ENCODE measurements at regions not wholly inside any gene's neighbourhood (a gene's known extent, or its start where the extent isn't known, plus 50 kb on each side); places are given as distances from the start of the nearest gene placed in this dataset.

DNA sequence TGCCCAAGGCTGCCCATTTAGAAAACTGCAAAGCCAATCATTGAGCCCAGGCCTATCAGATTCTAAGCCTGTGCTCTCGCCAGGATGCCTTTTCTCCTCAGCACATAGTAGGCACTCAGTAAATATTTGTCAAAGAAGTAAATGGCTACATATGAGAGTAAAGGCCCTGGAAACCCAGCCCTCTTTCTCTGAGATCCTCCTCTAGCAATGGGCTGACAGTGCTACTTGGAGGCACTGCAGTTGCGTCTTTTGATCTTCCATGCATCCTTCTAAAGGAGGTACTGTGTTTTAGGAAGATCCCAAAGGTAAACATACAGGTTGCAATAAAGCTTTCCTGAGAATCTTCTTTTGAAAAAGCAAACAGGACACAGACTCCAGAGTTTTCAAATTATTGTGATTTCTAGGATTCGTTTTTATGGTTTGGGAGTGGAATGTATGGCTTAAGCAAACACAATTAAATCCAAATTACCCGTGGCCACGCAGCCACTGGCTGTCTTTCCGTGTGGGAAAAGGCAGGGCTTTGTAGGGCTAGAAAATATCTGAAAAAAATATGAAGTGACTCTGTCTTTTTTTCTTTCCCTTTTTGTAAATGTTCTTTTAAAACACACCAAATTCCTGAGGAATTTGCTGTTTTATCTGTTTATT is 151.3 kb upstream of the BMPER start:
- no peak overlapping the region for H3K27ac ChIP-seq (ENCODE audit: low read depth, low read length)
- no peaks in the 10 kb centered on the region for H3K27me3 ChIP-seq (ENCODE audit: control insufficient read depth, insufficient read depth, low read length)
- no peaks in the 10 kb centered on the region for H3K4me1 ChIP-seq (ENCODE audit: control insufficient read depth, insufficient read depth, low read length)

DNA sequence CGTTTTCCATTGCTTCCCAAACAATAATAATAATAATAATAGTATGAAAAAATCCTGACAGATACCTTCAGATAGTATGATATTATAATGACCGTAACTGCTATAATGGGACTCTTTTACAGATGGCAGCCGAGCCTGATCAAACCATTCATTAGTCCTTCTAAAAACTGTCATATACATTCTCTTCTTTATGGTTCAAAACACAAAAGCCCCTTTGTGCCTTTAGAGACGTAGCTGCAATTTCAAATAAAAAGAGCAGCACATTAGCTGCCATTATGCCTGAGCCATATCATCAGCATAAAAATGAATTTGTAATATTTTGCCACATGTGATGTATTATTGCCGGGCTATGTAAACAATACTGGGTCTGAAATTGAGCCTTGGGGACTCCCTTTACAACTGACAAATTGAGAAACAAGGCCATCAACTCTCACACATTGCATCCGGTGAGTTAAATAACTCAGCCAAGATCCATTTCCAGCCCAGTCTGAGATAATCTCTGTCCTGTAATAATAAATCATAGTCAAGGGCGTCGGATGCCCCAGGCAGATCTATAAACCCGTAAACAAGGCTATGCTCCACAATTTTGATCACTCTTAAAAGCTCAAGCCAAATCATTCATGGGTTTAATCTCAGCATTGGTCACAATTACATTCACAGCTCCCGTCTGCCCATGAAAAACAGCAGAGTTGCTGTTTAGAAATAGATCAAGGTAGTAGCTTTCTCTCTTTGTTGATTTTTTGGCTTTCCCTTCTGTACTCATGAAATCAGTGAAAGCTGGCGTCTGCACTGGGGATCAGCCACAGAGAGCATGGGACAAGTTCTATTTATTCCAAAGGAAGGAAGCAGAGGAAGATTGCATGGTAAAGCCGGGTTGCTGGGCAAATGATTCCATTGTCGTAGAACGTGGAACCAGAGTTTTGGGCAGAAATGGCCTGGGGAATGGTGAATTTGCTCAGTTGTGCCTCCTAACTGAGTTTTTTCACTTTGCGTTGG is 150.1 kb upstream of the BMPER start:
- Histone ChIP-seq H3K27me3 (ENCODE audit: control insufficient read depth, insufficient read depth, low read length) (no peaks in the 10 kb centered on the region), H3K4me3 (ENCODE audit: low read length) (no peak overlapping the region), H3K9ac (ENCODE audit: low read length) (no peak overlapping the region), H3K36me3 (ENCODE audit: control insufficient read depth, insufficient read depth, low read length) (no peaks in the 10 kb centered on the region), H3K4me1 (ENCODE audit: control insufficient read depth, insufficient read depth, low read length) (no peaks in the 10 kb centered on the region), H3K27ac (ENCODE audit: low read depth, low read length) (no peak overlapping the region)

More for the DNA sequence above, 151.3 kb upstream of the BMPER start:
- H3K36me3 ChIP-seq (ENCODE audit: control insufficient read depth, insufficient read depth, low read length): no peaks in the 10 kb centered on the region
- no peak overlapping the region for H3K4me3 ChIP-seq (ENCODE audit: low read length)
- no peak overlapping the region for H3K9ac ChIP-seq (ENCODE audit: low read length)

DNA sequence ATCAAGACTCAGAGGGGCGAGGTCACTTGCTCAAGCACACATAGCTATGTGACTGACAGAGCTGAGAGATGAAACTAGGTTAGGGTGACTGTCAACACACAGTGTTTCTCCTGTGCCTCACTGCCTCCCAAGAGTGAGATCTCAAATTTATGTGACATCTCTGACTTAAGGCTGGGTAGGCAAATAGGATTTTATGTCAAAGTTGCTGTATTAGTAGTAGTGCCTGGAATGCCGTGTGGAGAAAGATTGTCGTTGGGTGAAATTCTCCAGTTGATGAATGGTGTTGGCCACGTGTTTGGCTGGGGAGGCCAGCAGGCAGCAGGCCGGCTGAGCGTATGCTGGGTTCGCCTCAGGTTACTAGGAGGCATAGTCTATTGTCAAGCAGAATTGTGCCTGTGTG is 148.3 kb upstream of the BMPER start:
- Histone ChIP-seq H3K36me3 (ENCODE audit: control insufficient read depth, insufficient read depth, low read length) (no peaks in the 10 kb centered on the region), H3K4me3 (ENCODE audit: low read length) (no peak overlapping the region), H3K27ac (ENCODE audit: low read depth, low read length) (no peak overlapping the region), H3K4me1 (ENCODE audit: control insufficient read depth, insufficient read depth, low read length) (no peaks in the 10 kb centered on the region), H3K9ac (ENCODE audit: low read length) (no peak overlapping the region), H3K27me3 (ENCODE audit: control insufficient read depth, insufficient read depth, low read length) (no peaks in the 10 kb centered on the region)

DNA sequence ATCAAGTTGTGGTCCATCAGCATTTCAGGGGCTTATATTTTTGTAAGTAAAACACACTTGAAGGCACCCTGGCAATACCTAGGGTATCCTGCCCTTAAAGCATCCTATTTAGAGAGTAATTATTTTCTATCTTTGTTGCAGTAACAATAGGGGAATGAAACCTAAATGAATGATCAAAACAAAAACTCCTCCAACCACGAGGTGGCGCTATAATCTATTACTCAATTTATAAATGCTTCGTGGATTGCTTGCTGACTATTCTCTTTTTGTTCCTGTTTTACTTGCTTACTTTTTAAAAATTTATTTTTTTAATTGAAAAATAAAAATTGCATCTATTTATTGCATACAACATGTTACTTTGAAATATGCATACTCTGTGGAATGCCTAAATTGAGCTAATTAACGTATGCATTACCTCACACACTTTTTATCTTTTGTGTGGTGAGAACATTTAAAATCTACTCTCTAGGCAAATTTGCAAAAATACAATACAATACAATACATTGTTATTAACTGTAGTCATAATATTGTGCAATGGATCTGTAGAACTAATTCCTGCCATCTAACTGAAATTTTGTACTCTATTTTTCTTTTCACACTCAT is 147.7 kb upstream of the BMPER start:
- Histone ChIP-seq H3K4me1 (ENCODE audit: control insufficient read depth, insufficient read depth, low read length) (no peaks in the 10 kb centered on the region), H3K27me3 (ENCODE audit: control insufficient read depth, insufficient read depth, low read length) (no peaks in the 10 kb centered on the region), H3K9ac (ENCODE audit: low read length) (no peak overlapping the region), H3K36me3 (ENCODE audit: control insufficient read depth, insufficient read depth, low read length) (no peaks in the 10 kb centered on the region), H3K27ac (ENCODE audit: low read depth, low read length) (no peak overlapping the region), H3K4me3 (ENCODE audit: low read length) (no peak overlapping the region)

DNA sequence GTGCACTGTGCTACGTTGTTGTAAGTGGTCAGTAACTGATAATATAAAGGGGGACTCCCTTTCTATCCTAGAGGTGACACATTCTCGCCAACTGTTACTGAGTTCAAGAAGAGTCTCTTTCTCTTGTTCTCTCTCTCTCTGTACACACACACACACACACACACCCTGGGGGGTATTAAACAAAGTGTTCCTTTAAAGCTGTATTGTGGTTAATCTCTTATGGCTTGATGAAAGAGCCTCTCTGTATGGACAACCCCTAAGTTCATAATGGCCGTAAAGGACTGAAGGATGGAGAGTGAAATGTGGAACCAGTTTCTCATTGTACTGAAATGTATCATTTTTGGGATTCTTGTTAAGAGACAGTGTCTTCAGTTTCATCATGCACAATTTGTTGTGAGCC is 145.2 kb upstream of the BMPER start:
- no peak overlapping the region for H3K27ac ChIP-seq (ENCODE audit: low read depth, low read length)
- no peak overlapping the region for H3K4me3 ChIP-seq (ENCODE audit: low read length)
- no peaks in the 10 kb centered on the region for H3K27me3 ChIP-seq (ENCODE audit: control insufficient read depth, insufficient read depth, low read length)
- no peak overlapping the region for H3K9ac ChIP-seq (ENCODE audit: low read length)
- H3K4me1 ChIP-seq (ENCODE audit: control insufficient read depth, insufficient read depth, low read length): no peaks in the 10 kb centered on the region
- no peaks in the 10 kb centered on the region for H3K36me3 ChIP-seq (ENCODE audit: control insufficient read depth, insufficient read depth, low read length)

DNA sequence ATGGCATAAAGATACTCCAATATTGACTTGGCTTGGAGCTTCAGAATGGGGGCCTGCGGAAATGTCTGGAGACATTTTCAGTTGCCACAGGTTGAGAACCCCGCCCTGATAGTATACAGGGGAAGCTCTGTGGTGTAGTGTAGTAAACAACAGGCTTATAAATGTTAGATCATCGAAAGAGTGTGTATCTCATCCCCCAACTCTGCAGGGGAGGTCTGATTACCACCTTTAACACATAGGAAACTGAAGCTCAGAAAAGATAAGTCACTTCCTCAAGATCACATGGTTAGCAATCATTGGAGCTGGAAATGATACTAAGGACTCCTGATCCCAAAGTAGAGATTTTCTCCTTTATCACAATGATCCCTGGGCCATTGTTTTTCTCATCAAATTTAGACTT is 144.5 kb upstream of the BMPER start:
- H3K27ac ChIP-seq (ENCODE audit: low read depth, low read length): no peak overlapping the region
- H3K27me3 ChIP-seq (ENCODE audit: control insufficient read depth, insufficient read depth, low read length): no peaks in the 10 kb centered on the region
- no peaks in the 10 kb centered on the region for H3K4me1 ChIP-seq (ENCODE audit: control insufficient read depth, insufficient read depth, low read length)
- H3K36me3 ChIP-seq (ENCODE audit: control insufficient read depth, insufficient read depth, low read length): no peaks in the 10 kb centered on the region
- H3K4me3 ChIP-seq (ENCODE audit: low read length): no peak overlapping the region
- no peak overlapping the region for H3K9ac ChIP-seq (ENCODE audit: low read length)

DNA sequence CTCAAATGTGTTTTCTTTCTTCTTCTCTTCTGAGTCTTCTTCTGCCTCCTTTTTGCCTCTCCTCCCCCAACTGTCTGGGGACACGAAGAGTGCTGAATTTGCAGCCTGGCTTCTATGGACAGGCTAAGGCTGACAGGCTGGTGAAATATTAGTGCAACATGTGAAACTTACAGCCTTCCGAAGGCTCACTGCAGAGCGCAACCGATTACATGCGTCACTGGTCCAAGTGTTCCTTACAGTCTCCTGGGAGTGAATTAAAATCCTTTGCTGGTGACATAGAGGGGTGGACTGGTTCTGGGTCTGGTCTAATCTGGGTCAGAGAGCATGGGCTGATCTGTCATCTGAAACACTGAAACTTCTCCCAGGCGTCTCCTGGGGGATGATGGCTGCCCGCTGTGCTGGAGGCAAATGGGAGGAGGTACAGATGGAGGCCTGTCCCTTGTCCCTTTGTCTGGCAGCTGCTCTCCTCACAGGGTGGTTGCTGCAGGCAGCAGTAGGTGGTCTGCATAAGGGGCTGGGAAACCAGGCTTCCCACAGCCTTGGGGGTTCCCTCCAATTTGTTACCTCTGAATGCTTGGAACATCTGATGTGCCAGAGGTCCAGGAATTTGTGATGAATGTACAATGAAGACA is 143.8 kb upstream of the BMPER start:
- no peaks in the 10 kb centered on the region for H3K4me1 ChIP-seq (ENCODE audit: control insufficient read depth, insufficient read depth, low read length)
- no peak overlapping the region for H3K9ac ChIP-seq (ENCODE audit: low read length)
- H3K27me3 ChIP-seq (ENCODE audit: control insufficient read depth, insufficient read depth, low read length): no peaks in the 10 kb centered on the region
- H3K4me3 ChIP-seq (ENCODE audit: low read length): no peak overlapping the region
- no peaks in the 10 kb centered on the region for H3K36me3 ChIP-seq (ENCODE audit: control insufficient read depth, insufficient read depth, low read length)
- no peak overlapping the region for H3K27ac ChIP-seq (ENCODE audit: low read depth, low read length)

DNA sequence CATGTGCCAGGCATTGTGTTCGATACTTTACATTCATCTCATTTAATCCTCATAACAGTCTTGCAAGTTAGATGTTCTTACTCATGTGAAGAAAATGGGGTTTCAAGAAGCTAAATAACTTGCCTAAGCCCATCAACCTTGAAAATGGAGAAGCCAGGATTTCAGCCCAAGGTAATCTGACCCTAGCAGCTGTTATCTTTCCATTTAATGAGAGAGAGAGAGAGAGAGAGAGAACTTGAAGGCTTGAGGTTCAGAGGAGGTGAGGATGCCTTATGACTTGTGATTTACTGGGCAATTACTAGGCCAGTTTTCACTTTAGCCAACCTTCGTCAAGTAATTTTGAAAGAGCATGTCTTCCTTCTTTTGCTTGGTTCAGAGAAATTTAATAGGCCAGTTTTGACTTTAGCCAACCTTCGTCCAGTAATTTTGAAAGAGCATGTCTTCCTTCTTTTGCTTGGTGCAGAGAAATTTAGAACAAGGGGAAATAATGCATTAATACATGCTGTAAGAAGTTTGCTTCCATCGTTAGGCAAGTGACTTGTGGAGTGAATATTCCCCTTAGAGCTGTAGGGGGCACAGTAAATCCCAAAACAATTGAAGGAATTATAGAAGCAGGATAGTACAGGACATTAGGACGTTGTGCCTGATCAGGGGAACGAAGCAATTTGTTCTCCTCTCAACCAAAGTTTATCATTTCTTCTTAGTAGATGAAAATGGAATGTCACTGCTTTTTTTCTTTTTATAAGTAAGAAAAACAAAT is 143.0 kb upstream of the BMPER start:
- no peak overlapping the region for H3K27ac ChIP-seq (ENCODE audit: low read depth, low read length)
- H3K27me3 ChIP-seq (ENCODE audit: control insufficient read depth, insufficient read depth, low read length): no peaks in the 10 kb centered on the region
- no peaks in the 10 kb centered on the region for H3K4me1 ChIP-seq (ENCODE audit: control insufficient read depth, insufficient read depth, low read length)
- no peak overlapping the region for H3K4me3 ChIP-seq (ENCODE audit: low read length)
- no peaks in the 10 kb centered on the region for H3K36me3 ChIP-seq (ENCODE audit: control insufficient read depth, insufficient read depth, low read length)
- H3K9ac ChIP-seq (ENCODE audit: low read length): no peak overlapping the region

DNA sequence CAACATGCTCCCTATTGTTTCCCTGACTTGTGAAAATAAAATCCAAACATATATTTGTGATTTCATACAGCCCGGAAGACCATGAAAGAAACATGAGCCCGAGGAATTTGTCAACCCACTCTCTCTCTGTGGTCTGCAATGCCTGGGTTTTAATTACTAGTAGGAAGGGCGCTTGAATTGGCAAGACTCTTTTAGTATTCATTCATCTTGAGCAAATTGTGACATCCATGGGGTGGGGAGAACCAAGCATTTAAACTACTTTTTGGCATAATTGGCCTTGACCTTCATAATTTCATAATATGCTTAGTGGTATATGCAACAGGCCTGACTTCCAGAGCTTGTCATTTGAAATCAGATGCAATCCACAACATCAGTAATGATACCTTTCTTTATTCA is 142.4 kb upstream of the BMPER start:
- H3K27me3 ChIP-seq (ENCODE audit: control insufficient read depth, insufficient read depth, low read length): no peaks in the 10 kb centered on the region
- H3K27ac ChIP-seq (ENCODE audit: low read depth, low read length): no peak overlapping the region
- no peaks in the 10 kb centered on the region for H3K36me3 ChIP-seq (ENCODE audit: control insufficient read depth, insufficient read depth, low read length)
- H3K4me1 ChIP-seq (ENCODE audit: control insufficient read depth, insufficient read depth, low read length): no peaks in the 10 kb centered on the region
- no peak overlapping the region for H3K4me3 ChIP-seq (ENCODE audit: low read length)
- H3K9ac ChIP-seq (ENCODE audit: low read length): no peak overlapping the region

DNA sequence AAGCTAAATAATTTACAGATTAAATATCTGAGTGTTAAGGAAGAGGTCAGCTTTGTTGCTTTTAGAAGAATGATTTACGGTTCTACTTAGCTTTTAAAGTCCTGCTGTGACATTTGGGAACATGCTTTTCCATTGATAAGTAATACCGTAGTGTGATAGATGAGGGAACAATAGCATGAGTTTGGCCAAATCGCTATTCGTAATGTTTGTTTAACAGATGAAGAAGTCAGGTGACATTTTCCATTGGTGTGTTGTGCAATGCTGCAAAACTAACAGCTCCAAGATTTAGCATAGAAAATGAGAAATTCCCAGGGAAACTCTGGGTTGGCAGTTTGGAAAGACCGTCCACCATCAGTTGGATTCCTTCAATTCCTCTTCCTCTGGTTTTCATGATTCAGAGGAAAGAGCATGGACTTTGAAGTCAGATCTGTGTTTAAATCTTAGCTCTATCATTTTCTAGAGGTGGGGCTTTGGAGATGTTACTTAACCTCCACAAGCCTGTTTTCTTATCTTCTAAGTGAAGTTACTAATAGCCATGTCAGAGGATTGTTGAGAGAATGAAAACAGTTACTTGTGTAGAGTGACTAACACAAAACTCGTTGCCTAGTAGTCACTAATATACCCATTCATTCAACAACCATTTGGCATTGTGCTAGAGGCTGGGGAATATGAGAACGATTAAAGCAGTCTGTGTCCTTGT is 140.4 kb upstream of the BMPER start:
- no peak overlapping the region for H3K4me3 ChIP-seq (ENCODE audit: low read length)
- no peaks in the 10 kb centered on the region for H3K36me3 ChIP-seq (ENCODE audit: control insufficient read depth, insufficient read depth, low read length)
- no peak overlapping the region for H3K9ac ChIP-seq (ENCODE audit: low read length)
- no peak overlapping the region for H3K27ac ChIP-seq (ENCODE audit: low read depth, low read length)
- H3K4me1 ChIP-seq (ENCODE audit: control insufficient read depth, insufficient read depth, low read length): no peaks in the 10 kb centered on the region
- H3K27me3 ChIP-seq (ENCODE audit: control insufficient read depth, insufficient read depth, low read length): no peaks in the 10 kb centered on the region

DNA sequence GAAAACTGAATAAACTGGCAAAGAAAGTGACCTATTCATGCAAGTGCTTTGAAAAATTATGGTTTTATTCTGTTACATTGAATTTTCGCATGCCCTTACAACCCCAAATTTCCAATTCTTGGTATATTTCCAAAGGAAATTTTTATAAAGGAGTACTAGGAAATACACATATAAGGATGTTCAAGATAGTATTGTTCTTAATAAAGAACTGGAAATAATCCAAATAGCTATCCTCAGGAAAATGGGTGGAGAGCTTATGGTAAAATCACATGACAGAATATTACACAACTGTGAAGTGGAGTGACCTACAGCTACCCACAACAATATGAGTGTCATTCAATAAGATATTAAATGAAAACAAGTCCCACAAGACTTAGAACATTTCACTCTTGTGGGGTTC is 138.9 kb upstream of the BMPER start:
- Histone ChIP-seq H3K9ac (ENCODE audit: low read length) (no peak overlapping the region), H3K4me1 (ENCODE audit: control insufficient read depth, insufficient read depth, low read length) (no peaks in the 10 kb centered on the region), H3K27ac (ENCODE audit: low read depth, low read length) (no peak overlapping the region)

More for the DNA sequence above, 138.9 kb upstream of the BMPER start:
- H3K36me3 ChIP-seq (ENCODE audit: control insufficient read depth, insufficient read depth, low read length): no peaks in the 10 kb centered on the region
- no peaks in the 10 kb centered on the region for H3K27me3 ChIP-seq (ENCODE audit: control insufficient read depth, insufficient read depth, low read length)
- no peak overlapping the region for H3K4me3 ChIP-seq (ENCODE audit: low read length)

Data from rectal smooth muscle tissue (tissue), 1 donor.